NCI-H524 treated with DMSO at 0.1 percent for 48 hours (cell line): ENCODE measurements at regions not wholly inside any gene's neighbourhood (a gene's known extent, or its start where the extent isn't known, plus 50 kb on each side); places are given as distances from the start of the nearest gene placed in this dataset.
"Not testable (repeated sequence)": the region's sequence is repeated elsewhere in the genome, so short reads cannot be mapped to it uniquely, and the experiment has no call there.

Experiments
- DNase-seq: peaks from one replicate; lab custom pipeline; 2025; lab: John Stamatoyannopoulos, UW

GRCh38 chr4:11120435-11120834 is 308.3 kb downstream of the HS3ST1 start:
- DNase-seq = no peak

GRCh38 chr4:11119474-11119873 is 309.2 kb downstream of the HS3ST1 start:
- DNase-seq = no peak

GRCh38 chr4:11118513-11118912 is 310.2 kb downstream of the HS3ST1 start:
- no peak for DNase-seq

- no peak for DNase-seq
Measured at GRCh38 chr4:11116940-11117339, 311.8 kb downstream of the HS3ST1 start.

- no peak for DNase-seq
Measured at GRCh38 chr4:11111876-11112275, 316.8 kb downstream of the HS3ST1 start.

GRCh38 chr4:11111370-11111769 is 317.3 kb downstream of the HS3ST1 start:
- no peak for DNase-seq

GRCh38 chr4:11106759-11107158 is 321.9 kb downstream of the HS3ST1 start:
- no peak for DNase-seq

- DNase-seq = no peak
Measured at GRCh38 chr4:11106190-11106589, 322.5 kb downstream of the HS3ST1 start.

- no peak for DNase-seq
Measured at GRCh38 chr4:11105715-11106114, 323.0 kb downstream of the HS3ST1 start.

- no peak for DNase-seq
Measured at GRCh38 chr4:11098461-11098860, 330.2 kb downstream of the HS3ST1 start.

- no peak for DNase-seq
Measured at GRCh38 chr4:11097725-11098124, 331.0 kb downstream of the HS3ST1 start.

- no peak for DNase-seq
Measured at GRCh38 chr4:11081006-11081405, 347.7 kb downstream of the HS3ST1 start.

GRCh38 chr4:11079171-11079570 is 349.5 kb downstream of the HS3ST1 start:
- DNase-seq = peak; percentile 41

- DNase-seq = no peak
Measured at GRCh38 chr4:11074581-11075241, 354.0 kb downstream of the HS3ST1 start.

GRCh38 chr4:11073621-11074051 is 355.1 kb downstream of the HS3ST1 start:
- DNase-seq = no peak

GRCh38 chr4:11072999-11073398 is 355.7 kb downstream of the HS3ST1 start:
- no peak for DNase-seq

- no peak for DNase-seq
Measured at GRCh38 chr4:11072463-11072862, 356.2 kb downstream of the HS3ST1 start.

- no peak for DNase-seq
Measured at GRCh38 chr4:11070813-11071212, 357.9 kb downstream of the HS3ST1 start.

- DNase-seq = no peak
Measured at GRCh38 chr4:11069581-11070211, 359.0 kb downstream of the HS3ST1 start.

- no peak for DNase-seq
Measured at GRCh38 chr4:11069083-11069482, 359.6 kb downstream of the HS3ST1 start.

- DNase-seq = not testable (repeated sequence)
Measured at GRCh38 chr4:11066584-11066983, 362.1 kb downstream of the HS3ST1 start.

- not testable (repeated sequence) for DNase-seq
Measured at GRCh38 chr4:11060637-11061036, 368.1 kb downstream of the HS3ST1 start.

GRCh38 chr4:11054937-11055336 is 370.4 kb upstream of the CLNK start:
- not testable (repeated sequence) for DNase-seq
